NB4 (cell line): ENCODE measurements at regions not wholly inside any gene's neighbourhood (a gene's known extent, or its start where the extent isn't known, plus 50 kb on each side); places are given as distances from the start of the nearest gene placed in this dataset.

Source experiments
- POLR2A ChIP-seq: IDR thresholded peaks from 2 replicates; pipeline ENCODE4 v1.6.1; 2011; ENCODE audit warnings: mild to moderate bottlenecking; ENCODE audit not compliant: insufficient read length; ENCODE audit errors: extremely low read depth
- TF ChIP-seq, protein P1 (sequence below): IDR thresholded peaks from one replicate; pipeline ENCODE4 v1.5.1; 2012; ENCODE audit warnings: low read depth, low read length

DNA sequence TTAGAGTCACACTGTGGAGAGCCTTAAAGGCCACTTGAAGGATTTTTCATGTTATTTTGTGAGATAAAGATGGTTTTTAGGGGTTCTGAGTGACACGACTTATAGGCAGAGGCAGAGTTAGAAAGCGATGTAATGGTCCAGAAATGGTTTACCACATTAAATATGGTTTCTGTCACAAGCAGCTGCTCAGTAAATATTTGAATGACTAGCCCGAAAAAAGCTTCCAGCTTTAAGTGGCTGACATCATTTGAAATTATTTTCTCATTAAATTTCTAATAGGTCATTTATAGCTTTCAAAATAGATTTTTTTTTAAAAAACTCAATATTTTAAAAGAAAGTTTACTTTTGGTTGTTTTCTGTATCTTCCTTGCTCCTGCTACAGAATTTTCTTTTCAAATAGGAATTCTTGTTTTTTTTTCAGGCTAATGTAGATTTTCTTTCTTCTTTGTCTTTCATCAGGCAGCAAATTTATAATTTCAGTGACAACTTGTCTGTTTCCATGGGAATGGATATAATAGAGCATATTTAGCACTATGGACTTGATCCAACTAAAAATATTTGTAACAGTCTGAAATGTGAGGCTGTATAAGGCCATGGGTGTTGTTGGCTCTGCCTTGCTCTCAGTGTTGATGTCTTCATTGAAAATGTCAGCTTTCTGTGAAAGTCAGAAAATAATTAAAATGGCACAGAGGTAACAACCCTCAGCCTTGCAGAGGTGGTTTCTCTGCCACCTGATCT lies 700.0 kb downstream of the TMTC2 start:
- no peak for TF ChIP-seq POLR2A
- TF ChIP-seq, protein P1, sequence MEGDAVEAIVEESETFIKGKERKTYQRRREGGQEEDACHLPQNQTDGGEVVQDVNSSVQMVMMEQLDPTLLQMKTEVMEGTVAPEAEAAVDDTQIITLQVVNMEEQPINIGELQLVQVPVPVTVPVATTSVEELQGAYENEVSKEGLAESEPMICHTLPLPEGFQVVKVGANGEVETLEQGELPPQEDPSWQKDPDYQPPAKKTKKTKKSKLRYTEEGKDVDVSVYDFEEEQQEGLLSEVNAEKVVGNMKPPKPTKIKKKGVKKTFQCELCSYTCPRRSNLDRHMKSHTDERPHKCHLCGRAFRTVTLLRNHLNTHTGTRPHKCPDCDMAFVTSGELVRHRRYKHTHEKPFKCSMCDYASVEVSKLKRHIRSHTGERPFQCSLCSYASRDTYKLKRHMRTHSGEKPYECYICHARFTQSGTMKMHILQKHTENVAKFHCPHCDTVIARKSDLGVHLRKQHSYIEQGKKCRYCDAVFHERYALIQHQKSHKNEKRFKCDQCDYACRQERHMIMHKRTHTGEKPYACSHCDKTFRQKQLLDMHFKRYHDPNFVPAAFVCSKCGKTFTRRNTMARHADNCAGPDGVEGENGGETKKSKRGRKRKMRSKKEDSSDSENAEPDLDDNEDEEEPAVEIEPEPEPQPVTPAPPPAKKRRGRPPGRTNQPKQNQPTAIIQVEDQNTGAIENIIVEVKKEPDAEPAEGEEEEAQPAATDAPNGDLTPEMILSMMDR, result no peak
